ENCODE measurements at regions not wholly inside any gene's neighbourhood (a gene's known extent, or its start where the extent isn't known, plus 50 kb on each side); places are given as distances from the start of the nearest gene placed in this dataset.

GRCh38 chr3:99087277-99087676 is 185.8 kb upstream of the DCBLD2 start (continued):
- TF ChIP-seq BCLAF1 (IDR thresholded peaks at IDR 0.05) (no peak), ZBTB33 (IDR thresholded peaks at IDR 0.05) (no peak), MTA3 (IDR thresholded peaks at IDR 0.05; ENCODE audit: borderline replicate concordance, low read length) (no peak), NR2F1 (conservative IDR thresholded peaks at IDR 0.05) (no peak), SRF (IDR thresholded peaks at IDR 0.05; ENCODE audit: low read depth in 2 of 2, low read length in 2 of 2) (no peak), CEBPZ (IDR thresholded peaks at IDR 0.05; ENCODE audit: low read depth, low read length) (no peak)
